NCI-H345 treated with DMSO at 0.1 percent for 48 hours (cell line): ENCODE measurements at regions not wholly inside any gene's neighbourhood (a gene's known extent, or its start where the extent isn't known, plus 50 kb on each side); places are given as distances from the start of the nearest gene placed in this dataset.
"Not testable (repeated sequence)": the region's sequence is repeated elsewhere in the genome, so short reads cannot be mapped to it uniquely, and the experiment has no call there.

Source experiments
- DNase-seq: peaks from one replicate; lab custom pipeline; 2025; ENCODE audit not compliant: unreplicated experiment; lab: John Stamatoyannopoulos, UW

DNA sequence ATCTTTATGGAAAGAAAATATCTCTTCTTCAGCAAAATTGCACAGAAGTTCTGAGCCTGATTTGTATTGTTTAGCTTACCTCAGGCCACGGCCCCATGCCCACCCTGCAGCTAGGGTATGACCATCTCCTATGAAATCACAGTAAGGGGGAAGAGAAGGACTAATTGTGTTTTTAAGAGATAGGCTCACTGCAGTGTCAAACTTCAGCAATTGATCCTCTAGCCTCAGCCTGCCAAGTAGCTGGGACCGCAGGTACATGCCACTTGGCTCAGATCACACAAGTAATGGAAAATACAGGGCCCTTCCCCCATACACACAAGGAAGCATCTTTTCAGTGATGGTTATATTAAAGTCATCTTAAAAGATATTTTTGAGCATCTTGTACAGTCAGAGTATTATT, 60.0 kb downstream of the DMAC1 start:
- no peak for DNase-seq

DNA sequence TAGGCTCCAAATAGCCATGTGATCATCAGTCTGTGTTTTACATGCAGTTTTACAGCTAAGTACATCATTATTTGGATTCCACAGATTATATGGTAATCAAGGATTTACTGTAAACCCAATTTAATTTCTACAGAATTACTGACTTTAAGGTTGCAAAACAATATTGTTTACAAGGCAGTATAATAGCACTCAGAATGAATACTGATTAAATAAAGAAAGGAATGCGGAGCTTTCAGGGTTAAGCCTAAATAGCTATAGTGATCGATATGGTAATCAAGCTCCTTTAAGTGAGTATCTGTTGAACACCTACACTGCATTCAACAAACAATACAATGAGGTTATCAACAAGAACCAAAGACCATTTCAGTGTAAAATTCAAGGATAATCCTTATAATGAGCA, 64.3 kb downstream of the DMAC1 start:
- no peak for DNase-seq

- DNase-seq: no peak
These were observed 69.5 kb downstream of the DMAC1 start for GRCh38 chr9:7730164-7730445.

GRCh38 chr9:7729371-7730163, 70.0 kb downstream of the DMAC1 start:
- DNase-seq: no peak

DNA sequence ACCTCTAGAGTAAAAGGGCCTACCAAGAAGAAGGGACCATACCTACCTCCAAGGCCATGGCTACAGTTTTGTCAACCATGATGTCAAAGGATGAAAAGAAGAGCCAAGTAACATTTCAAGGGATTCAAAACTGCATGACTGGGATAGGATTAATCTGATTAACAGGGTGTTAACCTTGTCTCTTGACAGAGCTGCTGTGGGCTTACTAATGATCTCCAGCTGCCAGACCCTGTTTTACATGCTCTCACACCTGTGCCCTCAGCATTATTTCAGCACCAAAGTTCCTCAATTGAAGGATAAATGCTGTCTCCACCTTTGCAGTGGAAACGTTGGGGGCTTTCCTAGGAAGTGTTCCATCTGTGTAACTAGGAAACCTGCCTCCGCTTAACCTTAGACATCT, 78.3 kb downstream of the DMAC1 start:
- no peak for DNase-seq

DNA sequence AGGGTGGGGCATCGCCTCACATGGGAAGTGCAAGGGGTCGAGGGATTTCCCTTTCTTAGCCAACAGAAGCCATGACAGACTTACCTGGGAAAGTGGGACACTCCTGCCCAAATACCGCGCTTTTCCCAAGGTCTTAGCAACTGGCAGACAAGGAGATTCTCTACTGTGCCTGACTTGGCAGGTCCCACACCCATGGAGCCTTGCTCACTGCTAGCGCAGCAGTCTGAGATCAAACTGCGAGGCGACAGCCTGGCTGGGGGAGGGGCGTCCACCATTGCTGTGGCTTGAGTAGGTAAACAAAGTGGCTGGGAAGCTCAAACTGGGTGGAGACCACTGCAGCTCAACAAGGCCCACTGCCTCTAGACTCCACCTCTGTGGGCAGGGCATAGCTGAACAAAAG, 86.5 kb downstream of the DMAC1 start:
- not testable (repeated sequence) for DNase-seq

DNA sequence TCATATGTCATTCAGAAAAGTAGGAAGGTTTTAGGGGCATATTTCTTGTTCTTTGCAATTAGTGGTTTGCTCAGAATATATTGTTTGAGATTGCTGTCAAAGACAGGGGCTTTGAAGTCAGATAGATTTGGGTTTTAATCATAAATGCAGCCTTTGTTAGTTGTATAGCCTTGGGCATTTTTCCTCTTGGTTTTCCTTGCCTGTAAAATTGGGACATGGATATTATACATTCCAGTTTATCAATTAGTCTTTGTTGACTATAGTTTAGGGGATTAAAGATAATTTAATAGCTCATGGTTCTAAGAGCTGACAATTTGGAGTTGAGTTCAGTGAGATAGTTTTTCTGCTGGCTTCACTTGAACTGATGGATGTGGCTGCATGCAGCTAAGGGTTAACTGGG, 88.9 kb downstream of the DMAC1 start:
- DNase-seq: no peak

DNA sequence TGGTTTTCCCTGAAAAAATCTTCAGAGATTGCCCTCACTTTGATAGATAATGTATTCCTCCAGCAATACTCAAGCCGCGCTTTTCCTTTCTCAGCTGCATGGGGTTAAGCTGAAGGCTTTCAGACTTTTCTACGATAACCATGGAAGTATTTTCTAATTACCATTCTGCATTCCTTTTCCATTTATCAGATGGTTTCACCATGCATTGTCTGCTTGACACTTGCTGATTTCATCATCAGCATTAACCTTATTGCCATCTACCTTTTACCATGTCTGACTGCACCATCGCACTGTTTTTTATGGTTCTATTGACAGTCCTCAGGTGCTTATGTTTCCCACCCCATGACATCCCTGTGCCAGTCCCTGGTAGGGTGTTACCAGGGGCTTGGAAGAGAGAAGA, 91.6 kb downstream of the DMAC1 start:
- DNase-seq: no peak

- no peak for DNase-seq
These were observed 95.0 kb downstream of the DMAC1 start for GRCh38 chr9:7704543-7704942.

DNA sequence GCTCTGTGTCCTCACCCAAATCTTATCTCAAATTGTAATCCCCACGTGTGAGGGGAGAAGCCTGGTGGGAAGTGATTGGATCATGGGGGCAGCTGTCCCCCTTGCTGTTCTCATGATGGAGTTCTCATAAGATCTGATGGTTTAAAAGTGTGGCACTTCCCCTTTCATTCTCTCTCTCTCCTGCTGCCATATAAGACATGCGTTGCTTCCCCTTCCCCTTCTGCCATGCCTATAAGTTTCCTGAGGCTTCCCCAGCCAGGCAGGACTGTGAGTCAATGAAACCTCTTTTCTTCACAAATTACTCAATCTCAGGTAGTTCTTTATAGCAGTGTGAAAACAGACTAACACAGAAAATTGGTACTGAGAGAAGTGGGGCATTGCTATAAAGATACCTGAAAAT, 107.7 kb downstream of the DMAC1 start:
- DNase-seq: no peak

DNA sequence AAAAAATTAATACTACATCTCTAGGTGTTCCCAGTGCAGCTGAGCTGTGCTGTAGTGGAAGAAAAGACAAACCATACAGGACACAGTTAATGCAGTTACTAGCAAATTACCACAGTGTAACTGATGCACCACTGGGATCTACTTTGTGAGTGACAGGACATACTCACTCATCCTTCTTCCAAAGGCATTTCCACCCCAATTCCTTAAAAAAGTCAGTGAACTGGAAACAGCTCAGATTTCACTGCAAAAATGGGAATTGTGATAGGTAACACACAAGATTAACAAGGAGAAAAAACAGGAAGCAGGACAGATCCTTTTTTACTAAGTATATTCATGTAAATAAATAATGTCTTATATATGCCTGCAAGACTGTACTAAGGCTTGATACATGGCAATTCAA, 109.6 kb downstream of the DMAC1 start:
- no peak for DNase-seq

GRCh38 chr9:7688626-7689025, 111.0 kb downstream of the DMAC1 start:
- no peak for DNase-seq

GRCh38 chr9:7676609-7677156, 122.9 kb downstream of the DMAC1 start:
- DNase-seq: no peak

GRCh38 chr9:7671847-7672246, 127.7 kb downstream of the DMAC1 start:
- no peak for DNase-seq

- no peak for DNase-seq
These were observed 131.0 kb downstream of the DMAC1 start for GRCh38 chr9:7668541-7668940.

- no peak for DNase-seq
These were observed 133.7 kb downstream of the DMAC1 start for GRCh38 chr9:7665874-7666273.

DNA sequence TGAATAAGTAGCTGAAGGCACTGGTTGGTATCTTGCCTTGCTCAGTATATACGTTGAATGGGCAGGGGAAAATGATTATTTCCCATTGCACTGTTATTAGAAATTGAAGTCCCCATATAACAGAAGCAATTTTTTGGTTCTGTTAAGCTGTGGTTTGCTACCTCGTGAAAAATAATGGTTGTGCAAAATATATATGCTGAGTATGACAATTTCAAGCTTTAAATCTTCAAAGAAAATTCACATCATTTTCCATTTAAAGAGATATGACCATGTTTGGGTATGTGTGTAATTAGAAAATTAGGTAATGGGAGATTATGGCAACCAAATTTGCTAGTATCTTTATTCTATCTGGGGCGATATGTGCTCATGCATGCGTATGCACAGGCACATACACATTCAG, 139.8 kb downstream of the DMAC1 start:
- no peak for DNase-seq

DNA sequence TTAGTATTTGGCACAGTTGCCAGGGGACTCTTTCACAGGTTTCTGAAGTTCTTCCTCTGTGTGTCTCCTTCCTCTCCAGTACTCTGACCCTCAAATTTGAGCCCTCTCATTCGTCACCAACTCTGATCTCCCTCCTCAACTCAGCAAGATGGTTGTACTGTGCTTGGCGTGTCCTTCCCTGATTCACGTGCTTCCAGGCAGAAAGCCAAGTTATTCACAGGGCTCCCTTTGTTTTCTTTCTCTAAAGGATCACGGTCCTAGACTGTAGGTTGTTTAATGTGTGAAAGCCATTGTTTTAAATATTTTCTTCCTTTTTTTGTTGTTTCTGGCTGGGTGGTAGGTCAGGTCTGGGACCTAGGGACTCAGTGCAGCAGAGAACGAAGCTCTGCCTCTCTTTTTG, 142.9 kb downstream of the DMAC1 start:
- no peak for DNase-seq

DNA sequence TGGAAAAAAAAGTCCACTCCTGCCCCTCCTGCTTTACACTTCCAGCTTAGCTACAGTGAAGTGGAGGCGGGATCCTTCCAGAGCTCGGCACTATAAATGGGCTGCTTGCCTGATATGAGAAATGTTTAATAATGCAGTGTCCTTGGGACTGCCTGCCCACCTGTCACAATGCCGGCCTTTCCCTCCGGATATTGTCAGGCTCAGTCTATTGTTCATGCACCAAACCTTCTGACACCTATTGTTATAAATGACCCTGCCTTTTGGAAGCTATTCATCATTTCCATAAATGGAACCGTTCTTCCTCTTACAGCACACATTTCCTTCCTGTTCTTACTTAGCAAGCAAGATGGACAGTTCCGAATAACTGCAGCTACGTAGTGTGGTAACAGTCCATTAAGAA, 146.3 kb downstream of the DMAC1 start:
- no peak for DNase-seq

DNA sequence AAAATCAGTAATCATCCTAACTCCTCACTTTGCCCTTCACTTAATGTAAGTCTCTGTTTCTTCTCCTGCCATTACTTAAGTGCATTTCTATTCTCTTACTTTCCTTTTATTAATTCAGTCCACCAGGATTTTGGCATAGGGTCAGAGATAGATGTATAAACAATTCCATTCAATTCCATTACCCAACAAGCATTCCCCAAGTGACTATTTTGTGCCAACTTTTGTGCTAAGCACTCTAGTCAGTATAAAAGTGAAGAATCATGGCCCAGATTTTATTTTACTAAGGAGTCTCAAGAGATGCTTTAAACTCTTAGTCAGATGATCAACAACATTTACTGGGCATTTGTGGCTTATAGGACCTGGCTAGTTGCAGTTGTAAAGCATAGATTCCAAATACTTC, 159.3 kb downstream of the DMAC1 start:
- no peak for DNase-seq

DNA sequence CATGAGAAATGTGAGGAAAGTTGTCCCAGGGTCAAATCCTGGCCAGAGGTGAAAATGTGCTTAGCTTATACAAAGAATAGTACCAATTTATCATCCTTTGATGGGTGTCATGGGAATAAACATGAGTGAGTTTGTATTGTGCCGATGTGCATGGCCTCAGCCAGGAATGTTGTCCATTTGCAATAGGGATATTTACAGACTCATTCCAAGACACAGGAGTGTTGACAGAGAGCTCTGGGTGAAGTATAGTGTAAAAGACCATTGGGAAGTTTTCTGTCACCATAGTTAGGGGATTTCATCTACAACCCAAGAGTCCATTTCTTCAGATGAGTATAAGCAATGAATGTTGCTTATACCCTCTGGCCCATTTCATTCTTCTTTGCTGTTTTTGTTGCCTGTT, 160.1 kb downstream of the DMAC1 start:
- no peak for DNase-seq

DNA sequence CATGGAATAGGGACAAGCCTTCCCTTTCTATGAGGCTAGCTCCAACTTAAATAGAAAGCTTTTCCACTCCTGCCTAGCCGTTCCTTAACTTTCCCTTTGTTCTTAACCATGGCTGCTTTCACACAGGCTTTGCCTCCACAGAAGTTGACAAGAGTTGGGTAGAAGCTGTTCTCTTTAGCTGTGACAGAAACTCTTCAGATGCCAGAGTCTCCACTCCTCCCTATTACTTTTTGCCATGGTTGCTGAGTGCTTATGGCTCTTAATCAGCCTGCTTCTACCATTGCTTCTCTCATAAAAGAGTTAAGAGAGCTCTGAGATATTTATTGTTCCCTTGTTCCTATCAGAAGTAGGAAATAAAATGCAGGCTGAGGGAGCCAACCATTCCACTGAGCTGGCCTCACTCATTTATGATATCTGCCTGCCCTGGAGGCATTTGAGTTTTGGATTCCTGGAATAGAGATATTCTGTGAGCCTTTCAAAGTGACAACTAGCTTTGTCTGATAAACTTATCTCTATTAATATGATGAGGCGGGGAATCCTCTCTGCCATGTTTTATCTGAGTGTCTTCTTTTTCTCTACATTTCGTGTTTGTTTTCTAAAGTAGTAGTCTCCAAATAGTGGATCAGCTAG, 162.6 kb downstream of the DMAC1 start:
- no peak for DNase-seq

- DNase-seq: no peak
These were observed 163.3 kb downstream of the DMAC1 start for GRCh38 chr9:7636309-7636708.
